ENCODE measurements at regions not wholly inside any gene's neighbourhood (a gene's known extent, or its start where the extent isn't known, plus 50 kb on each side); places are given as distances from the start of the nearest gene placed in this dataset.

GRCh38 chr18:38019292-38019691 lies 453.7 kb upstream of the CELF4 start:
- no peaks in the 10 kb centered on the region for H3K9me3 ChIP-seq (ENCODE audit: insufficient read depth, low read length)
- no peaks in the 10 kb centered on the region for H3K27me3 ChIP-seq (ENCODE audit: insufficient read depth, insufficient read length)
- no peak overlapping the region for H3K4me3 ChIP-seq (ENCODE audit: insufficient read length, low read depth)
- no peaks in the 10 kb centered on the region for H3K36me3 ChIP-seq (ENCODE audit: insufficient read depth, insufficient read length, low read length)
- TF ChIP-seq ZNF274 (IDR thresholded peaks at IDR 0.05; ENCODE audit: low read depth, low read length) = no peak
- no peak for TF ChIP-seq SUZ12 (IDR thresholded peaks at IDR 0.05; ENCODE audit: extremely low read depth, insufficient read depth, insufficient read length)
- TF ChIP-seq YY1 (IDR thresholded peaks at IDR 0.05; ENCODE audit: insufficient read depth, insufficient read length) = no peak
- no peak for DNase-seq (ENCODE audit: low read depth, low spot score)
- H3K4me1 ChIP-seq (ENCODE audit: insufficient read depth, insufficient read length) = no peaks in the 10 kb centered on the region
- no peak overlapping the region for H3K9ac ChIP-seq (ENCODE audit: insufficient read length, low read depth)

- no peak overlapping the region for H3K4me3 ChIP-seq (ENCODE audit: insufficient read length, low read depth)
- no peak for DNase-seq (ENCODE audit: low read depth, low spot score)
- H3K36me3 ChIP-seq (ENCODE audit: insufficient read depth, insufficient read length, low read length) = no peaks in the 10 kb centered on the region
- H3K9me3 ChIP-seq (ENCODE audit: insufficient read depth, low read length) = no peaks in the 10 kb centered on the region
- no peaks in the 10 kb centered on the region for H3K4me1 ChIP-seq (ENCODE audit: insufficient read depth, insufficient read length)
- no peak overlapping the region for H3K9ac ChIP-seq (ENCODE audit: insufficient read length, low read depth)
- H3K27me3 ChIP-seq (ENCODE audit: insufficient read depth, insufficient read length) = no peaks in the 10 kb centered on the region
- TF ChIP-seq SUZ12 (IDR thresholded peaks at IDR 0.05; ENCODE audit: extremely low read depth, insufficient read depth, insufficient read length) (no peak), YY1 (IDR thresholded peaks at IDR 0.05; ENCODE audit: insufficient read depth, insufficient read length) (no peak), ZNF274 (IDR thresholded peaks at IDR 0.05; ENCODE audit: low read depth, low read length) (no peak)
These were observed 445.6 kb upstream of the CELF4 start for GRCh38 chr18:38010971-38011857.

GRCh38 chr18:38010037-38010436 lies 444.4 kb upstream of the CELF4 start:
- Histone ChIP-seq H3K9ac (ENCODE audit: insufficient read length, low read depth) (no peak overlapping the region), H3K27me3 (ENCODE audit: insufficient read depth, insufficient read length) (no peaks in the 10 kb centered on the region), H3K4me1 (ENCODE audit: insufficient read depth, insufficient read length) (no peaks in the 10 kb centered on the region), H3K9me3 (ENCODE audit: insufficient read depth, low read length) (no peaks in the 10 kb centered on the region), H3K36me3 (ENCODE audit: insufficient read depth, insufficient read length, low read length) (no peaks in the 10 kb centered on the region), H3K4me3 (ENCODE audit: insufficient read length, low read depth) (no peak overlapping the region)
- no peak for TF ChIP-seq YY1 (IDR thresholded peaks at IDR 0.05; ENCODE audit: insufficient read depth, insufficient read length)
- DNase-seq (ENCODE audit: low read depth, low spot score) = no peak

GRCh38 chr18:38009320-38009719 lies 443.7 kb upstream of the CELF4 start:
- no peak for TF ChIP-seq SUZ12 (IDR thresholded peaks at IDR 0.05; ENCODE audit: extremely low read depth, insufficient read depth, insufficient read length)
- TF ChIP-seq ZNF274 (IDR thresholded peaks at IDR 0.05; ENCODE audit: low read depth, low read length) = no peak
- TF ChIP-seq YY1 (IDR thresholded peaks at IDR 0.05; ENCODE audit: insufficient read depth, insufficient read length) = no peak
- DNase-seq (ENCODE audit: low read depth, low spot score) = no peak

GRCh38 chr18:38007676-38008330 lies 442.2 kb upstream of the CELF4 start:
- TF ChIP-seq YY1 (IDR thresholded peaks at IDR 0.05; ENCODE audit: insufficient read depth, insufficient read length) (no peak), SUZ12 (IDR thresholded peaks at IDR 0.05; ENCODE audit: extremely low read depth, insufficient read depth, insufficient read length) (no peak), ZNF274 (IDR thresholded peaks at IDR 0.05; ENCODE audit: low read depth, low read length) (no peak)
- H3K4me3 ChIP-seq (ENCODE audit: insufficient read length, low read depth) = no peak overlapping the region
- H3K4me1 ChIP-seq (ENCODE audit: insufficient read depth, insufficient read length) = no peaks in the 10 kb centered on the region
- H3K36me3 ChIP-seq (ENCODE audit: insufficient read depth, insufficient read length, low read length) = no peaks in the 10 kb centered on the region
- no peaks in the 10 kb centered on the region for H3K27me3 ChIP-seq (ENCODE audit: insufficient read depth, insufficient read length)
- no peak overlapping the region for H3K9ac ChIP-seq (ENCODE audit: insufficient read length, low read depth)
- H3K9me3 ChIP-seq (ENCODE audit: insufficient read depth, low read length) = no peaks in the 10 kb centered on the region
- no peak for DNase-seq (ENCODE audit: low read depth, low spot score)

More at GRCh38 chr18:38009320-38009719, 443.7 kb upstream of the CELF4 start:
- Histone ChIP-seq H3K36me3 (ENCODE audit: insufficient read depth, insufficient read length, low read length) (no peaks in the 10 kb centered on the region), H3K4me1 (ENCODE audit: insufficient read depth, insufficient read length) (no peaks in the 10 kb centered on the region), H3K4me3 (ENCODE audit: insufficient read length, low read depth) (no peak overlapping the region), H3K27me3 (ENCODE audit: insufficient read depth, insufficient read length) (no peaks in the 10 kb centered on the region), H3K9ac (ENCODE audit: insufficient read length, low read depth) (no peak overlapping the region), H3K9me3 (ENCODE audit: insufficient read depth, low read length) (no peaks in the 10 kb centered on the region)

GRCh38 chr18:38007026-38007425 lies 441.4 kb upstream of the CELF4 start:
- TF ChIP-seq ZNF274 (IDR thresholded peaks at IDR 0.05; ENCODE audit: low read depth, low read length) = no peak
- TF ChIP-seq SUZ12 (IDR thresholded peaks at IDR 0.05; ENCODE audit: extremely low read depth, insufficient read depth, insufficient read length) = no peak
- TF ChIP-seq YY1 (IDR thresholded peaks at IDR 0.05; ENCODE audit: insufficient read depth, insufficient read length) = no peak
- H3K4me1 ChIP-seq (ENCODE audit: insufficient read depth, insufficient read length) = no peaks in the 10 kb centered on the region
- no peak for DNase-seq (ENCODE audit: low read depth, low spot score)
- H3K9ac ChIP-seq (ENCODE audit: insufficient read length, low read depth) = no peak overlapping the region
- H3K4me3 ChIP-seq (ENCODE audit: insufficient read length, low read depth) = no peak overlapping the region
- H3K9me3 ChIP-seq (ENCODE audit: insufficient read depth, low read length) = no peaks in the 10 kb centered on the region
- H3K36me3 ChIP-seq (ENCODE audit: insufficient read depth, insufficient read length, low read length) = no peaks in the 10 kb centered on the region
- H3K27me3 ChIP-seq (ENCODE audit: insufficient read depth, insufficient read length) = no peaks in the 10 kb centered on the region

- Histone ChIP-seq H3K27me3 (ENCODE audit: insufficient read depth, insufficient read length) (no peaks in the 10 kb centered on the region), H3K4me1 (ENCODE audit: insufficient read depth, insufficient read length) (no peaks in the 10 kb centered on the region), H3K9me3 (ENCODE audit: insufficient read depth, low read length) (no peaks in the 10 kb centered on the region), H3K4me3 (ENCODE audit: insufficient read length, low read depth) (no peak overlapping the region), H3K36me3 (ENCODE audit: insufficient read depth, insufficient read length, low read length) (no peaks in the 10 kb centered on the region), H3K9ac (ENCODE audit: insufficient read length, low read depth) (no peak overlapping the region)
- DNase-seq (ENCODE audit: low read depth, low spot score) = no peak
- TF ChIP-seq SUZ12 (IDR thresholded peaks at IDR 0.05; ENCODE audit: extremely low read depth, insufficient read depth, insufficient read length) (no peak), ZNF274 (IDR thresholded peaks at IDR 0.05; ENCODE audit: low read depth, low read length) (no peak), YY1 (IDR thresholded peaks at IDR 0.05; ENCODE audit: insufficient read depth, insufficient read length) (no peak)
These were observed 440.9 kb upstream of the CELF4 start for GRCh38 chr18:38006541-38006940.

Data from NT2/D1 (cell line).